Endodermal cell (in vitro differentiated cells): ENCODE measurements at regions not wholly inside any gene's neighbourhood (a gene's known extent, or its start where the extent isn't known, plus 50 kb on each side); places are given as distances from the start of the nearest gene placed in this dataset.

Experiments
- DNase-seq: peaks from one replicate; pipeline ENCODE4 v3.0.0-alpha.2; 2017
- H3K27ac ChIP-seq: 2 replicates; pipeline ENCODE4 v1.5.1; 2013; ENCODE audit warnings: mild to moderate bottlenecking, low read depth, low read length, moderate library complexity
- H3K27me3 ChIP-seq: 2 replicates; pipeline ENCODE4 v1.6.1; 2013; ENCODE audit warnings: mild to moderate bottlenecking, low read length, moderate library complexity; ENCODE audit not compliant: insufficient read depth, control insufficient read depth, poor library complexity, severe bottlenecking
- H3K36me3 ChIP-seq: 2 replicates; pipeline ENCODE4 v1.7.0; 2013; ENCODE audit warnings: mild to moderate bottlenecking, low read length, moderate library complexity; ENCODE audit not compliant: control insufficient read depth, insufficient read depth
- H3K4me1 ChIP-seq: one replicate; pipeline ENCODE4 v1.7.0; 2013; ENCODE audit warnings: low read length; ENCODE audit not compliant: control insufficient read depth, insufficient read depth
- H3K4me3 ChIP-seq: 2 replicates; pipeline ENCODE4 v1.5.1; 2013; ENCODE audit warnings: mild to moderate bottlenecking, low read length, moderate library complexity
- H3K9ac ChIP-seq: 2 replicates; pipeline ENCODE4 v1.6.1; 2013; ENCODE audit warnings: mild to moderate bottlenecking, low read length, moderate library complexity; ENCODE audit not compliant: poor library complexity, severe bottlenecking; ENCODE audit errors: extremely low read depth
- H3K9me3 ChIP-seq: 2 replicates; pipeline ENCODE4 v1.6.1; 2013; ENCODE audit warnings: mild to moderate bottlenecking, low read length, moderate library complexity; ENCODE audit not compliant: control insufficient read depth
- H3K27ac Mint-ChIP-seq: 2 replicates; pipeline ENCODE4 v1.8.0; 2020; ENCODE audit warnings: mixed read lengths
- H3K27me3 Mint-ChIP-seq: 2 replicates; pipeline ENCODE4 v1.8.0; 2021; ENCODE audit warnings: mild to moderate bottlenecking, mixed read lengths; ENCODE audit not compliant: insufficient read depth
- H3K36me3 Mint-ChIP-seq: 2 replicates; pipeline ENCODE4 v1.8.0; 2020; ENCODE audit warnings: low read depth, mixed read lengths
- H3K4me1 Mint-ChIP-seq: 2 replicates; pipeline ENCODE4 v1.8.0; 2020; ENCODE audit warnings: mixed read lengths
- H3K4me3 Mint-ChIP-seq: 2 replicates; pipeline ENCODE4 v1.8.0; 2020; ENCODE audit warnings: mild to moderate bottlenecking, moderate library complexity, mixed read lengths
- H3K9me3 Mint-ChIP-seq: 2 replicates; pipeline ENCODE4 v1.8.0; 2020; ENCODE audit warnings: mild to moderate bottlenecking, mixed read lengths
- CTCF ChIP-seq: fragments of 200-600 bp; sonication (generic); conservative IDR thresholded peaks from 2 replicates; pipeline ENCODE4 v1.5.0; 2021; ENCODE audit warnings: antibody characterized with exemption, mild to moderate bottlenecking
- WGBS, 2 experiments: methylation state at CpG; one replicate each; pipeline versions ENCODE4 v1.1.5 to v1.1.7; 2013; ENCODE audit warnings: missing lambda C conversion rate in 2 of 2, mixed read lengths in 1 of 2; ENCODE audit not compliant: insufficient coverage in 1 of 2, insufficient read length in 1 of 2; 5-methylcytosine and 5-hydroxymethylcytosine counted together

GRCh38 chr11:27213232-27213660 lies 149.8 kb downstream of the CCDC34 start:
- Mint-ChIP-seq H3K4me3 (no peak overlapping the region), H3K4me1 (peaks cover 39% of the 10 kb centered on the region), H3K27ac (peak overlapping the region; percentile 12), H3K9me3 (no peaks in the 10 kb centered on the region), H3K27me3 (no peaks in the 10 kb centered on the region), H3K36me3 (peaks cover 60% of the 10 kb centered on the region)
- H3K9me3 ChIP-seq = no peaks in the 10 kb centered on the region
- peaks cover 19% of the 10 kb centered on the region for H3K4me1 ChIP-seq
- H3K9ac ChIP-seq = no peak overlapping the region
- H3K36me3 ChIP-seq = no peaks in the 10 kb centered on the region
- no peak overlapping the region for H3K4me3 ChIP-seq
- WGBS, 2 experiments = 16 to 21% methylated on average over 4 of the region's 4 CpGs
- no peak overlapping the region for H3K27ac ChIP-seq
- DNase-seq = no peak
- no peaks in the 10 kb centered on the region for H3K27me3 ChIP-seq
- no peak for TF ChIP-seq CTCF

- Mint-ChIP-seq H3K27me3 (no peaks in the 10 kb centered on the region), H3K9me3 (no peaks in the 10 kb centered on the region), H3K4me1 (peaks cover 39% of the 10 kb centered on the region), H3K36me3 (peaks cover 63% of the 10 kb centered on the region), H3K27ac (no peak overlapping the region), H3K4me3 (no peak overlapping the region)
- H3K27ac ChIP-seq = no peak overlapping the region
- WGBS, 2 experiments = 94 to 100% methylated on average over 1 of the region's 2 CpGs
- H3K4me3 ChIP-seq = no peak overlapping the region
- TF ChIP-seq CTCF = no peak
- peaks cover 17% of the 10 kb centered on the region for H3K4me1 ChIP-seq
- H3K9ac ChIP-seq = no peak overlapping the region
- DNase-seq = no peak
- no peaks in the 10 kb centered on the region for H3K9me3 ChIP-seq
- peaks cover 3% of the 10 kb centered on the region for H3K36me3 ChIP-seq
- no peaks in the 10 kb centered on the region for H3K27me3 ChIP-seq
These were observed 150.7 kb downstream of the CCDC34 start for GRCh38 chr11:27212248-27212780.

GRCh38 chr11:27211370-27212127 lies 151.5 kb downstream of the CCDC34 start:
- no peaks in the 10 kb centered on the region for H3K9me3 Mint-ChIP-seq
- H3K27ac Mint-ChIP-seq = no peak overlapping the region
- no peak overlapping the region for H3K4me3 ChIP-seq
- H3K27me3 Mint-ChIP-seq = no peaks in the 10 kb centered on the region
- peak; percentile 68 for DNase-seq
- no peak overlapping the region for H3K4me3 Mint-ChIP-seq
- peak; percentile 88 for TF ChIP-seq CTCF
- H3K27me3 ChIP-seq = no peaks in the 10 kb centered on the region
- no peak overlapping the region for H3K9ac ChIP-seq
- peaks cover 45% of the 10 kb centered on the region for H3K4me1 Mint-ChIP-seq
- H3K36me3 ChIP-seq = peaks cover 3% of the 10 kb centered on the region
- WGBS, 2 experiments = 96 to 98% methylated on average over 6 to 8 of the region's 8 CpGs
- no peaks in the 10 kb centered on the region for H3K9me3 ChIP-seq
- H3K27ac ChIP-seq = no peak overlapping the region
- peaks cover 25% of the 10 kb centered on the region for H3K4me1 ChIP-seq
- H3K36me3 Mint-ChIP-seq = peaks cover 61% of the 10 kb centered on the region
